Heart left ventricle (tissue), 13 donors: ENCODE measurements at regions not wholly inside any gene's neighbourhood (a gene's known extent, or its start where the extent isn't known, plus 50 kb on each side); places are given as distances from the start of the nearest gene placed in this dataset.

ENCODE experiments used
- POLR2A ChIP-seq, 2 donors: fragments of 450-650 bp; IDR thresholded peaks; one replicate each; pipeline ENCODE4 v1.6.1; 2017; ENCODE audit warnings: antibody characterized with exemption in 2 of 2, mild to moderate bottlenecking in 2 of 2, moderate library complexity in 2 of 2
- TF ChIP-seq, protein P1 (sequence below), 12 donors: fragments of 200-600 bp; sonication (generic) in 4 of 12; IDR thresholded peaks; one replicate each; pipeline versions ENCODE4 v1.5.0 to v1.8.0; 2018 to 2022; ENCODE audit warnings: antibody characterized with exemption in 12 of 12, mild to moderate bottlenecking in 5 of 12
- donor health status: ischemic (EF 13 %, LVEDD 7.1; RV severe dilation, severe dysfunction).
- donor health status: DM: no; HTN: yes; CAD: no.
- donor health status: DM: no; HTN: no; CAD: no.
- donor health status: ischemic (EF 25% LVEDD 6.9; RV normal size, moderate dysfunction).
- donor health status: ischemic (EF 25% LVEDD 5.7; RV mildly dilated, moderate dysfunction).
- donor health status: ischemic (EF 35%, LVEDD 5.7; RV mildly dilated, moderate dysfunction).
- donor health status: nonischemic (EF 11% LVEDD 7.7; RV severe dilation, severe dysfunction).
- donor health status: DM: yes; HTN: yes; CAD: no.
- donor health status: PGD.
- donor health status: ischemic (EF 29% LVEDD 5.4; RV normal size, mild dysfunction).
- donor health status: nonischemic (EF 23%, LVEDD 6.1; RV moderate dilation, normal function).

DNA sequence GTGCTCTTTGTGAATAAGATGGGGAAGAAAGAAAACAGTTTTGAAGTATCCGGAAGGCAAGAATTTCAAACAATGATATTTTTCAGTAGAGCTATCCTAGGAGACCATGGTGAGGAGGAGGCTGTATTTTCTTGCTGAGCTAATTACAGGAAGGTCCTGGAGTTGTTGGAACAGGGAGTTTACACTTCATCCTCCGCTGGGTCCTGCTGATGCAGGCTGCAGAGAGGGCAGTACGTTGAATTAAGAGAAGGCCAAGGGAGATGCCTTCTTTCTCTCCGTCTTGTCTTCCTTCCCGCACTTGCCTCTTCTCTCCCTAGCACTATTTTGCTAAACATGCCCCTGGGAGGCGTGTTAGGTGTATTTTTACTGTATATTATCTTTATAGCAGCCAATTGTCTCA, 60.0 kb upstream of the EDAR start:
- TF ChIP-seq, protein P1, sequence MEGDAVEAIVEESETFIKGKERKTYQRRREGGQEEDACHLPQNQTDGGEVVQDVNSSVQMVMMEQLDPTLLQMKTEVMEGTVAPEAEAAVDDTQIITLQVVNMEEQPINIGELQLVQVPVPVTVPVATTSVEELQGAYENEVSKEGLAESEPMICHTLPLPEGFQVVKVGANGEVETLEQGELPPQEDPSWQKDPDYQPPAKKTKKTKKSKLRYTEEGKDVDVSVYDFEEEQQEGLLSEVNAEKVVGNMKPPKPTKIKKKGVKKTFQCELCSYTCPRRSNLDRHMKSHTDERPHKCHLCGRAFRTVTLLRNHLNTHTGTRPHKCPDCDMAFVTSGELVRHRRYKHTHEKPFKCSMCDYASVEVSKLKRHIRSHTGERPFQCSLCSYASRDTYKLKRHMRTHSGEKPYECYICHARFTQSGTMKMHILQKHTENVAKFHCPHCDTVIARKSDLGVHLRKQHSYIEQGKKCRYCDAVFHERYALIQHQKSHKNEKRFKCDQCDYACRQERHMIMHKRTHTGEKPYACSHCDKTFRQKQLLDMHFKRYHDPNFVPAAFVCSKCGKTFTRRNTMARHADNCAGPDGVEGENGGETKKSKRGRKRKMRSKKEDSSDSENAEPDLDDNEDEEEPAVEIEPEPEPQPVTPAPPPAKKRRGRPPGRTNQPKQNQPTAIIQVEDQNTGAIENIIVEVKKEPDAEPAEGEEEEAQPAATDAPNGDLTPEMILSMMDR (IDR thresholded peaks at IDR 0.05): no peak
- TF ChIP-seq POLR2A (IDR thresholded peaks at IDR 0.05): no peak
